Heart left ventricle (tissue), 13 donors: ENCODE measurements at regions not wholly inside any gene's neighbourhood (a gene's known extent, or its start where the extent isn't known, plus 50 kb on each side); places are given as distances from the start of the nearest gene placed in this dataset.

ENCODE experiments used
- POLR2A ChIP-seq, 2 donors: fragments of 450-650 bp; IDR thresholded peaks; one replicate each; pipeline ENCODE4 v1.6.1; 2017; ENCODE audit warnings: antibody characterized with exemption in 2 of 2, mild to moderate bottlenecking in 2 of 2, moderate library complexity in 2 of 2
- TF ChIP-seq, protein P1 (sequence below), 12 donors: fragments of 200-600 bp; sonication (generic) in 4 of 12; IDR thresholded peaks; one replicate each; pipeline versions ENCODE4 v1.5.0 to v1.8.0; 2018 to 2022; ENCODE audit warnings: antibody characterized with exemption in 12 of 12, mild to moderate bottlenecking in 5 of 12
- donor health status: ischemic (EF 13 %, LVEDD 7.1; RV severe dilation, severe dysfunction).
- donor health status: DM: no; HTN: yes; CAD: no.
- donor health status: DM: no; HTN: no; CAD: no.
- donor health status: ischemic (EF 25% LVEDD 6.9; RV normal size, moderate dysfunction).
- donor health status: ischemic (EF 25% LVEDD 5.7; RV mildly dilated, moderate dysfunction).
- donor health status: ischemic (EF 35%, LVEDD 5.7; RV mildly dilated, moderate dysfunction).
- donor health status: nonischemic (EF 11% LVEDD 7.7; RV severe dilation, severe dysfunction).
- donor health status: DM: yes; HTN: yes; CAD: no.
- donor health status: PGD.
- donor health status: ischemic (EF 29% LVEDD 5.4; RV normal size, mild dysfunction).
- donor health status: nonischemic (EF 23%, LVEDD 6.1; RV moderate dilation, normal function).

- TF ChIP-seq, protein P1, sequence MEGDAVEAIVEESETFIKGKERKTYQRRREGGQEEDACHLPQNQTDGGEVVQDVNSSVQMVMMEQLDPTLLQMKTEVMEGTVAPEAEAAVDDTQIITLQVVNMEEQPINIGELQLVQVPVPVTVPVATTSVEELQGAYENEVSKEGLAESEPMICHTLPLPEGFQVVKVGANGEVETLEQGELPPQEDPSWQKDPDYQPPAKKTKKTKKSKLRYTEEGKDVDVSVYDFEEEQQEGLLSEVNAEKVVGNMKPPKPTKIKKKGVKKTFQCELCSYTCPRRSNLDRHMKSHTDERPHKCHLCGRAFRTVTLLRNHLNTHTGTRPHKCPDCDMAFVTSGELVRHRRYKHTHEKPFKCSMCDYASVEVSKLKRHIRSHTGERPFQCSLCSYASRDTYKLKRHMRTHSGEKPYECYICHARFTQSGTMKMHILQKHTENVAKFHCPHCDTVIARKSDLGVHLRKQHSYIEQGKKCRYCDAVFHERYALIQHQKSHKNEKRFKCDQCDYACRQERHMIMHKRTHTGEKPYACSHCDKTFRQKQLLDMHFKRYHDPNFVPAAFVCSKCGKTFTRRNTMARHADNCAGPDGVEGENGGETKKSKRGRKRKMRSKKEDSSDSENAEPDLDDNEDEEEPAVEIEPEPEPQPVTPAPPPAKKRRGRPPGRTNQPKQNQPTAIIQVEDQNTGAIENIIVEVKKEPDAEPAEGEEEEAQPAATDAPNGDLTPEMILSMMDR (IDR thresholded peaks at IDR 0.05) = peak; percentile 45 to 75 (median 67)
- no peak for TF ChIP-seq POLR2A (IDR thresholded peaks at IDR 0.05)
Observed at GRCh38 chr4:3880615-3881120, 114.5 kb downstream of the ADRA2C start.
